A549 (cell line): ENCODE measurements at regions not wholly inside any gene's neighbourhood (a gene's known extent, or its start where the extent isn't known, plus 50 kb on each side); places are given as distances from the start of the nearest gene placed in this dataset.
"Not testable (repeated sequence)": the region's sequence is repeated elsewhere in the genome, so short reads cannot be mapped to it uniquely, and the experiment has no call there.

Experiments used
- ATAC-seq, 2 experiments: fragments of 200-7000 bp in 1 of 2; fragments of >200 bp in 1 of 2; cut with Nextera tagmentation in 1 of 2; cut with Tn5 transposase in 1 of 2; 3 replicates each; pipeline versions ENCODE4 v1.8.0 to v1.9.1; 2018 to 2020; ENCODE audit warnings: mild to moderate bottlenecking in 1 of 2, moderate library complexity in 1 of 2
- CTCF ChIA-PET: fragments of 300-600 bp; sonication (Branson Sonifier 250); formaldehyde crosslinking; extraction: SDS; loops from one replicate; lab custom pipeline; 2021; ENCODE audit warnings: antibody characterized with exemption, inconsistent platforms; lab: Yijun Ruan, JAX
- POLR2A ChIA-PET: fragments of 350-600 bp; formaldehyde crosslinking; extraction: SDS; loops from one replicate; lab custom pipeline; 2021; ENCODE audit warnings: antibody characterized with exemption, inconsistent platforms; lab: Yijun Ruan, JAX
- DNase-seq, 2 experiments: peaks; one replicate each; pipeline versions ENCODE4 v3.0.0 to v3.0.0-alpha.2; 2011 to 2016; ENCODE audit warnings: low read depth in 1 of 2, low spot score in 1 of 2
- FAIRE-seq: peaks from 2 replicates; lab custom pipeline; 2011; peaks lifted over from hg19 to GRCh38; lab: Jason Lieb, UNC
- H3K27ac ChIP-seq, 2 experiments: fragments of >200 bp; sonication (Bioruptor Twin); formaldehyde crosslinking; 3 replicates each; pipeline ENCODE4 v1.5.1; 2016 to 2017
- H3K4me1 ChIP-seq: fragments of >200 bp; sonication (Bioruptor Twin); formaldehyde crosslinking; 3 replicates; pipeline ENCODE4 v1.6.1; 2016
- H3K4me2 ChIP-seq: fragments of >200 bp; sonication (Bioruptor Twin); formaldehyde crosslinking; 3 replicates; pipeline ENCODE4 v1.6.1; 2016
- H3K4me3 ChIP-seq: fragments of >200 bp; sonication (Bioruptor Twin); formaldehyde crosslinking; 3 replicates; pipeline ENCODE4 v1.5.1; 2016
- H3K9me3 ChIP-seq: fragments of >200 bp; sonication (Bioruptor Twin); formaldehyde crosslinking; 3 replicates; pipeline ENCODE4 v1.6.1; 2016
- CBX2 ChIP-seq: fragments of 200-600 bp; sonication (generic); IDR thresholded peaks from 2 replicates; pipeline ENCODE4 v1.6.1; 2016; ENCODE audit warnings: low read depth, mild to moderate bottlenecking, borderline replicate concordance
- CHD2 ChIP-seq: fragments of 150-350 bp; IDR thresholded peaks from 2 replicates; pipeline ENCODE4 v1.6.1; 2014; ENCODE audit warnings: low read length; ENCODE audit not compliant: partially characterized antibody
- CHD4 ChIP-seq: fragments of 200-600 bp; sonication (generic); IDR thresholded peaks from 2 replicates; pipeline ENCODE4 v1.6.1; 2016; ENCODE audit warnings: antibody characterized with exemption, mild to moderate bottlenecking, borderline replicate concordance
- EHF ChIP-seq: fragments of 250-450 bp; sonication (Bioruptor Pico); IDR thresholded peaks from 2 replicates; pipeline ENCODE4 v1.5.0; 2020; ENCODE audit warnings: mild to moderate bottlenecking
- EP300 ChIP-seq, 2 experiments: fragments of >200 bp; sonication (Bioruptor Twin); formaldehyde crosslinking; IDR thresholded peaks; 2 replicates in 1 of 2; 3 replicates in 1 of 2; pipeline ENCODE4 v1.6.1; 2016 to 2017
- ESRRA ChIP-seq: fragments of 150-350 bp; IDR thresholded peaks from 2 replicates; pipeline ENCODE4 v1.6.1; 2014; ENCODE audit warnings: mild to moderate bottlenecking, low read length, borderline replicate concordance
- FOSB ChIP-seq: fragments of 250-450 bp; sonication (Bioruptor Pico); IDR thresholded peaks from 2 replicates; pipeline ENCODE4 v1.5.0; 2020; ENCODE audit warnings: mild to moderate bottlenecking, moderate library complexity
- FOSL2 ChIP-seq, 2 experiments: fragments of 450-650 bp in 1 of 2; fragments of >200 bp in 1 of 2; sonication (Bioruptor Twin) in 1 of 2; formaldehyde crosslinking; IDR thresholded peaks; 2 replicates each; pipeline versions ENCODE4 v1.5.0 to v1.6.1; 2016 to 2020; ENCODE audit warnings: mild to moderate bottlenecking in 1 of 2, moderate library complexity in 1 of 2
- HDAC2 ChIP-seq: fragments of 200-600 bp; sonication (generic); IDR thresholded peaks from 2 replicates; pipeline ENCODE4 v1.6.1; 2016
- HEYL ChIP-seq: fragments of 250-450 bp; sonication (Bioruptor Pico); IDR thresholded peaks from 2 replicates; pipeline ENCODE4 v1.8.0; 2021; ENCODE audit warnings: mild to moderate bottlenecking, moderate library complexity
- JUNB ChIP-seq: fragments of >200 bp; sonication (Bioruptor Twin); formaldehyde crosslinking; IDR thresholded peaks from 2 replicates; pipeline ENCODE4 v1.6.1; 2016
- KDM5A ChIP-seq: fragments of 200-600 bp; sonication (generic); IDR thresholded peaks from 2 replicates; pipeline ENCODE4 v1.6.1; 2016; ENCODE audit warnings: antibody characterized with exemption, mild to moderate bottlenecking
- MAFK ChIP-seq: fragments of 450-650 bp; IDR thresholded peaks from 2 replicates; pipeline ENCODE4 v1.6.1; 2014; ENCODE audit not compliant: partially characterized antibody
- NR3C1 ChIP-seq: fragments of >200 bp; sonication (Bioruptor Twin); formaldehyde crosslinking; IDR thresholded peaks from 3 replicates; pipeline ENCODE4 v1.6.1; 2017
- PHF8 ChIP-seq: fragments of 200-600 bp; sonication (generic); IDR thresholded peaks from 2 replicates; pipeline ENCODE4 v1.6.1; 2016; ENCODE audit warnings: low read depth, mild to moderate bottlenecking, antibody characterized with exemption, moderate library complexity, borderline replicate concordance
- RFX5 ChIP-seq: fragments of 450-650 bp; IDR thresholded peaks from 2 replicates; pipeline ENCODE4 v1.7.1; 2014; ENCODE audit warnings: antibody characterized with exemption, mild to moderate bottlenecking, moderate library complexity
- SREBF2 ChIP-seq: fragments of 450-650 bp; IDR thresholded peaks from 2 replicates; pipeline ENCODE4 v1.6.1; 2014; ENCODE audit warnings: mild to moderate bottlenecking, moderate library complexity
- TP53 ChIP-seq: fragments of 250-450 bp; sonication (Bioruptor Pico); IDR thresholded peaks from 2 replicates; pipeline ENCODE4 v1.5.0; 2021; ENCODE audit warnings: mild to moderate bottlenecking, moderate library complexity
- ZFP36 ChIP-seq: fragments of 450-650 bp; IDR thresholded peaks from 2 replicates; pipeline ENCODE4 v1.6.1; 2014; ENCODE audit warnings: borderline replicate concordance; ENCODE audit not compliant: partially characterized antibody
- ZNF302 ChIP-seq: fragments of 250-450 bp; sonication (Bioruptor Pico); IDR thresholded peaks from 2 replicates; pipeline ENCODE4 v1.9.0; 2021; ENCODE audit warnings: inconsistent platforms, mild to moderate bottlenecking, moderate library complexity
- WGBS: methylation state at CpG from one replicate; pipeline ENCODE4 v1.1.6; 2017; ENCODE audit errors: missing lambda C conversion rate; 5-methylcytosine and 5-hydroxymethylcytosine counted together
- TF ChIP-seq, protein P1 (sequence below): fragments of >200 bp; sonication (Bioruptor Twin); formaldehyde crosslinking; IDR thresholded peaks from 3 replicates; pipeline ENCODE4 v1.6.1; 2016
- TF ChIP-seq, protein P2 (sequence below): IDR thresholded peaks from 2 replicates; pipeline ENCODE4 v1.6.1; 2012
- TF ChIP-seq, protein P3 (sequence below): IDR thresholded peaks from 2 replicates; pipeline ENCODE4 v1.6.1; 2012

DNA sequence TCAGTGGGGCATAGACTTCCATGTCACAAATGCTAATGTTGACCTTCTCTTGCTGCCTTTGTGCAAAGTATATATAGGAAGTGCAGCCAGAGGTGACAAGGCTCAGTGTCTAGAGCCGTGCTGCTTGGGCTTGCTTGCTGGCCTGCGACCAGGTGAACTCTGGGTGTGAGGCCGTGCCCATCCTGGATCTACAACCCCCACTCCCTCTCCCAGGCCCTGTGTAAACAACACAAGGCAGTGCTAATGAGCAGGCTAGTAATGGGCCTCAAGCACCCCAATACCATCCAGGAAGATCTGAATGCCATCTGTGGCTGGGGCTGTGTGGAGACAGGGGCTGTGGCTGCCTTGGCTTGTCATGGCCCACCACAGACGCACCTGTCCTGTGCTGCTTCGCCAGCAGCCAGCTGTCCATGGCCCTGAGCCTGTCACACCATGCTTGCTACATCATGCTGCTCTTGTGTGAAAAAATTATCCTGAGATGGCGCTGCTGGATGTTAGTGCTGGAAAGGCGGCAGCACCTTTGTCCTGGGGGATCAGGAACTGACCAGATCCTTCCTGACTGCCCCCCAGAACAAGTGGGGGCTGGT, 107.6 kb upstream of the ZNF92 start:
- H3K4me2 ChIP-seq, result no peak overlapping the region
- FAIRE-seq, result no peak
- TF ChIP-seq JUNB (no peak), HDAC2 (no peak), EHF (no peak), ESRRA (no peak), SREBF2 (no peak), EP300 (IDR thresholded peaks at IDR 0.05) (no peak), TP53 (CRISPR knock-in tag) (no peak), CBX2 (no peak), FOSL2 (IDR thresholded peaks at IDR 0.05) (no peak), FOSL2 (CRISPR knock-in tag; IDR thresholded peaks at IDR 0.05) (no peak), MAFK (no peak), PHF8 (no peak), ZNF302 (CRISPR knock-in tag) (no peak), NR3C1 (no peak), CHD2 (no peak), RFX5 (no peak), ZFP36 (no peak)
- TF ChIP-seq, protein P1, sequence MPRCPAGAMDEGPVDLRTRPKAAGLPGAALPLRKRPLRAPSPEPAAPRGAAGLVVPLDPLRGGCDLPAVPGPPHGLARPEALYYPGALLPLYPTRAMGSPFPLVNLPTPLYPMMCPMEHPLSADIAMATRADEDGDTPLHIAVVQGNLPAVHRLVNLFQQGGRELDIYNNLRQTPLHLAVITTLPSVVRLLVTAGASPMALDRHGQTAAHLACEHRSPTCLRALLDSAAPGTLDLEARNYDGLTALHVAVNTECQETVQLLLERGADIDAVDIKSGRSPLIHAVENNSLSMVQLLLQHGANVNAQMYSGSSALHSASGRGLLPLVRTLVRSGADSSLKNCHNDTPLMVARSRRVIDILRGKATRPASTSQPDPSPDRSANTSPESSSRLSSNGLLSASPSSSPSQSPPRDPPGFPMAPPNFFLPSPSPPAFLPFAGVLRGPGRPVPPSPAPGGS, result no peak
- TF ChIP-seq, protein P2, sequence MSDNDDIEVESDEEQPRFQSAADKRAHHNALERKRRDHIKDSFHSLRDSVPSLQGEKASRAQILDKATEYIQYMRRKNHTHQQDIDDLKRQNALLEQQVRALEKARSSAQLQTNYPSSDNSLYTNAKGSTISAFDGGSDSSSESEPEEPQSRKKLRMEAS, result no peak
- TF ChIP-seq, protein P3, sequence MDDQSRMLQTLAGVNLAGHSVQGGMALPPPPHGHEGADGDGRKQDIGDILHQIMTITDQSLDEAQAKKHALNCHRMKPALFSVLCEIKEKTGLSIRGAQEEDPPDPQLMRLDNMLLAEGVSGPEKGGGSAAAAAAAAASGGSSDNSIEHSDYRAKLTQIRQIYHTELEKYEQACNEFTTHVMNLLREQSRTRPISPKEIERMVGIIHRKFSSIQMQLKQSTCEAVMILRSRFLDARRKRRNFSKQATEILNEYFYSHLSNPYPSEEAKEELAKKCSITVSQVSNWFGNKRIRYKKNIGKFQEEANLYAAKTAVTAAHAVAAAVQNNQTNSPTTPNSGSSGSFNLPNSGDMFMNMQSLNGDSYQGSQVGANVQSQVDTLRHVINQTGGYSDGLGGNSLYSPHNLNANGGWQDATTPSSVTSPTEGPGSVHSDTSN, result no peak
- TF ChIP-seq, all 56 proteins: peak for 0
- WGBS, result 66% methylated on average over 6 of the region's 7 CpGs
- CTCF ChIA-PET, result interaction anchor here (1.6 kb wide), 1 partner anchor 42 kb away, joined by 7 read pairs; no protein-coding TSS in a partner anchor
- ATAC-seq (no peak), DNase-seq (no peak)
- Histone ChIP-seq H3K9me3 (no peaks in the 10 kb centered on the region), H3K4me1 (peaks cover 5% of the 10 kb centered on the region; the same call in 1 of the 3 replicates), H3K27ac (no peak overlapping the region), H3K4me3 (no peak overlapping the region)
- POLR2A ChIA-PET, result no interaction called here

DNA sequence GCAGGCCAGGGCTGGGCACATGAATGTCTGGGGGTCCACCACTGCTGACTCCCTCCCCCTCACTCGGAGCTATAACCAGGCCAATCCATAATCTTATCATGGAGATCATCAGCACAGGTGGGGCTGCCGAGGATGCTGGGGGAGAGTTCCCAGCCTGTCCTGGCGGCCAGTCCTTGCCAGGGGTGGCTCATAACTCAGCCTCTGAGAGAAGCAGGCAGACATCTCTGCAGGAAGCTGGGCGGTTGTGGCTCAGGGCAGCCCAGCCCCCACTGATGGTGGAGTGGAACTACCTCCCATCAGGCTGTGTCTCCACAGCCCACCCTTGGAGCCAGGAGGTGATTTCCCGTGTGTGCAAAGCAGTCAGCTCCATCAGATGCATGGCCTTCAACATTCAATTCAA, 109.4 kb upstream of the ZNF92 start:
- no peaks in the 10 kb centered on the region for H3K9me3 ChIP-seq
- ChIA-PET CTCF (no interaction called here), POLR2A (no interaction called here)
- FAIRE-seq, result no peak
- 53% methylated on average over 4 of the region's 5 CpGs for WGBS
- ATAC-seq, result no peak
- TF ChIP-seq KDM5A, result no peak
- TF ChIP-seq FOSB (CRISPR knock-in tag), result no peak
- TF ChIP-seq CHD4, result no peak
- TF ChIP-seq, protein P2, result no peak
- no peak for TF ChIP-seq HEYL (CRISPR knock-in tag)
- no peak for TF ChIP-seq EHF
- H3K4me1 ChIP-seq, result 0 out of 3 replicates have a peak, but pooled peaks cover 3% of the 10 kb centered on the region
- H3K27ac ChIP-seq, result no peak overlapping the region
- no peak overlapping the region for H3K4me3 ChIP-seq
- no peak for DNase-seq
- no peak overlapping the region for H3K4me2 ChIP-seq

DNA sequence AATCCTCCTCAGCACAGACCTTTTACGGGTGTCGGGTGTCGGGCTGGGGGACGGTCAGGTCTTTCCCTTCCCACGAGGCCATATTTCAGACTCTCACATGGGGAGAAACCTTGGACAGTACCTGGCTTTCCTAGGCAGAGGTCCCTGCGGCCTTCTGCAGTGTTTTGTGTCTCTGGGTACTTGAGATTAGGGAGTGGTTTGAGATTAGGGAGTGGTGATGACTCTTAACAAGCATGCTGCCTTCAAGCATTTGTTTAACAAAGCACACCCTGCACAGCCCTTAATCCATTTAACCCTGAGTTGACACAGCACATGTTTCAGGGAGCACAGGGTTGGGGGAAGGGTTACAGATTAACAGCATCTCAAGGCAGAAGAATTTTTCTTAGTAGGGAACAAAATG, 113.0 kb upstream of the ZNF92 start:
- H3K27ac ChIP-seq, H3K9me3 ChIP-seq, ATAC-seq, FAIRE-seq, H3K4me2 ChIP-seq, CTCF ChIA-PET, H3K4me1 ChIP-seq, DNase-seq, H3K4me3 ChIP-seq, POLR2A ChIA-PET: not testable (repeated sequence)
- 33% methylated on average over 3 of the region's 6 CpGs for WGBS

DNA sequence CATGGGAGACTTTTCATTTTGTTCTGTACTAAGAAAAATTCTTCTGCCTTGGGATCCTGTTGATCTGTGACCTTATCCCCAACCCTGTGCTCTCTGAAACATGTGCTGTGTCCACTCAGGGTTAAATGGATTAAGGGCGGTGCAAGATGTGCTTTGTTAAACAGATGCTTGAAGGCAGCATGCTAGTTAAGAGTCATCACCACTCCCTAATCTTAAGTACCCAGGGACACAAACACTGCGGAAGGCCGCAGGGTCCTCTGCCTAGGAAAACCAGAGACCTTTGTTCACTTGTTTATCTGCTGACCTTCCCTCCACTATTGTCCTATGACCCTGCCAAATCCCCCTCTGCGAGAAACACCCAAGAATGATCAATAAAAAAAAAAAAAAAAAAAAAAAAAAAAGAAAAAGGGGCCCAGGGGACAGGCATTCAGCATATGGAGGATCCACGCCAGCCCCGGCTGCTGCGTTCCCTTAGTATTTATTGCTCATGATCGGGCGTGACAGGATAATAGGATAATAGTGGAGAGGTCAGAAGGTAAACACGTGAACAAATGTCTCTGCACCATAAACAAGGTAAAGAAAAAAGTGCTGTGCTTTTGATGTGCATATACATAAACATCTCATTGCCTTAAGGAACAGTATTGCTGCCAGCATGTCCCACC, 113.7 kb upstream of the ZNF92 start:
- H3K27ac ChIP-seq, H3K9me3 ChIP-seq, DNase-seq, H3K4me3 ChIP-seq, H3K4me1 ChIP-seq, ATAC-seq, CTCF ChIA-PET, POLR2A ChIA-PET, H3K4me2 ChIP-seq, FAIRE-seq: not testable (repeated sequence)
- 72% methylated on average over 6 of the region's 10 CpGs for WGBS
